ENCODE measurements at regions not wholly inside any gene's neighbourhood (a gene's known extent, or its start where the extent isn't known, plus 50 kb on each side); places are given as distances from the start of the nearest gene placed in this dataset.

GRCh38 chr2:217028128-217028527 lies 168.3 kb upstream of the TNP1 start:
- intact Hi-C loops (cut with DNase I): no loop called here
- H3K27ac ChIP-seq: no peak overlapping the region
- no peaks in the 10 kb centered on the region for H3K36me3 ChIP-seq
- H3K4me1 ChIP-seq (replicated peaks): no peaks in the 10 kb centered on the region
- no peaks in the 10 kb centered on the region for H3K9me3 ChIP-seq
- 85% methylated on average over 1 of the region's 1 CpG for whole genome bisulfite sequencing
- no peak for DNase-seq (ENCODE audit: low spot score)
- peaks cover 4% of the 10 kb centered on the region for H3K27me3 ChIP-seq (replicated peaks; ENCODE audit: insufficient read depth)
- no peak overlapping the region for H3K4me3 ChIP-seq
- no peak for TF ChIP-seq POLR2AphosphoS5 (IDR thresholded peaks at IDR 0.05)
- TF ChIP-seq CTCF (IDR thresholded peaks at IDR 0.05): no peak
- TF ChIP-seq POLR2A (IDR thresholded peaks at IDR 0.05): no peak

GRCh38 chr2:217027414-217027813 lies 167.6 kb upstream of the TNP1 start:
- Histone ChIP-seq H3K36me3 (no peaks in the 10 kb centered on the region), H3K4me1 (replicated peaks) (no peaks in the 10 kb centered on the region), H3K27me3 (replicated peaks; ENCODE audit: insufficient read depth) (peaks cover 4% of the 10 kb centered on the region), H3K9me3 (no peaks in the 10 kb centered on the region), H3K27ac (no peak overlapping the region), H3K4me3 (no peak overlapping the region)
- 68% methylated on average over 1 of the region's 1 CpG for WGBS
- TF ChIP-seq POLR2AphosphoS5 (IDR thresholded peaks at IDR 0.05): no peak
- TF ChIP-seq CTCF (IDR thresholded peaks at IDR 0.05): no peak
- no peak for TF ChIP-seq POLR2A (IDR thresholded peaks at IDR 0.05)
- intact Hi-C loops (cut with DNase I): no loop called here
- DNase-seq (ENCODE audit: low spot score): no peak

GRCh38 chr2:217026569-217026968 lies 166.7 kb upstream of the TNP1 start:
- intact Hi-C loops (cut with DNase I): no loop called here
- WGBS: 85% methylated on average over 3 of the region's 3 CpGs
- Histone ChIP-seq H3K9me3 (no peaks in the 10 kb centered on the region), H3K36me3 (no peaks in the 10 kb centered on the region), H3K4me3 (no peak overlapping the region), H3K27ac (no peak overlapping the region), H3K4me1 (replicated peaks) (no peaks in the 10 kb centered on the region), H3K27me3 (replicated peaks; ENCODE audit: insufficient read depth) (peaks cover 4% of the 10 kb centered on the region)
- no peak for DNase-seq (ENCODE audit: low spot score)
- no peak for TF ChIP-seq CTCF (IDR thresholded peaks at IDR 0.05)
- TF ChIP-seq POLR2A (IDR thresholded peaks at IDR 0.05): no peak
- no peak for TF ChIP-seq POLR2AphosphoS5 (IDR thresholded peaks at IDR 0.05)

- Histone ChIP-seq H3K36me3 (no peaks in the 10 kb centered on the region), H3K9me3 (no peaks in the 10 kb centered on the region), H3K4me1 (replicated peaks) (no peaks in the 10 kb centered on the region), H3K4me3 (no peak overlapping the region), H3K27me3 (replicated peaks; ENCODE audit: insufficient read depth) (peaks cover 4% of the 10 kb centered on the region), H3K27ac (no peak overlapping the region)
- DNase-seq (ENCODE audit: low spot score): no peak
- intact Hi-C loops (cut with DNase I): no loop called here
- TF ChIP-seq POLR2A (IDR thresholded peaks at IDR 0.05) (no peak), POLR2AphosphoS5 (IDR thresholded peaks at IDR 0.05) (no peak), CTCF (IDR thresholded peaks at IDR 0.05) (no peak)
- WGBS: 98% methylated on average over 5 of the region's 5 CpGs
These were observed 166.3 kb upstream of the TNP1 start for GRCh38 chr2:217026161-217026560.

GRCh38 chr2:217023611-217024010 lies 163.7 kb upstream of the TNP1 start:
- Histone ChIP-seq H3K27ac (no peak overlapping the region), H3K4me1 (replicated peaks) (no peaks in the 10 kb centered on the region), H3K27me3 (replicated peaks; ENCODE audit: insufficient read depth) (no peaks in the 10 kb centered on the region), H3K36me3 (no peaks in the 10 kb centered on the region), H3K9me3 (no peaks in the 10 kb centered on the region), H3K4me3 (no peak overlapping the region)
- intact Hi-C loops (cut with DNase I): no loop called here
- no peak for DNase-seq (ENCODE audit: low spot score)
- 67% methylated on average over 2 of the region's 2 CpGs for whole genome bisulfite sequencing
- TF ChIP-seq POLR2AphosphoS5 (IDR thresholded peaks at IDR 0.05) (no peak), CTCF (IDR thresholded peaks at IDR 0.05) (no peak), POLR2A (IDR thresholded peaks at IDR 0.05) (no peak)

Data from prostate gland (tissue), 2 donors.